ENCODE measurements at regions not wholly inside any gene's neighbourhood (a gene's known extent, or its start where the extent isn't known, plus 50 kb on each side); places are given as distances from the start of the nearest gene placed in this dataset.

DNA sequence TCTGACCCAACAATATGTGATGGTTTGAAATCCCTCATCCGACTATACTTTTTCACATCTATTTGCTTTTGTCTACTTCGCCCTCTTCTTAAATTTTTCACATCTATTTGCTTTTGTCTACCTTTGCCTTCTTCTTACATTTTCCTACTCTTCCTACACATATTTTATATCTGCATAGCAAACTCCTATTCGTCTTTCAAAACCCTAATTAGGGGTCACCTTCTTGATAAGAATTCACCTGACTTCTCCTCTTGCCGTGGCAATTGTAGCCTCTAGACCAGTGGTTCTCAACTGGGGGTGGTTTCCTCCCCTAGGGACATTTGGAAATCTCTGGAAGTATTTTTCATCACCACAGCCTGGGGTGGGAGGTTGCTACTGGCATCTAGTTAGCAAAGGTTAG is 607.4 kb downstream of the NTRK3 start (continued):
- TF ChIP-seq NANOG (IDR thresholded peaks at IDR 0.05; ENCODE audit: insufficient read depth, low read depth, low read length, poor library complexity, severe bottlenecking) (no peak), SAP30 (IDR thresholded peaks at IDR 0.05; ENCODE audit: insufficient read depth, insufficient replicate concordance, low read length) (no peak), EZH2 (IDR thresholded peaks at IDR 0.05; ENCODE audit: low read depth, low read length, severe bottlenecking) (no peak), RNF2 (IDR thresholded peaks at IDR 0.05; ENCODE audit: borderline replicate concordance, low read depth, low read length, missing control alignments, poor library complexity, severe bottlenecking) (no peak)
